ENCODE measurements at regions not wholly inside any gene's neighbourhood (a gene's known extent, or its start where the extent isn't known, plus 50 kb on each side); places are given as distances from the start of the nearest gene placed in this dataset.

DNA sequence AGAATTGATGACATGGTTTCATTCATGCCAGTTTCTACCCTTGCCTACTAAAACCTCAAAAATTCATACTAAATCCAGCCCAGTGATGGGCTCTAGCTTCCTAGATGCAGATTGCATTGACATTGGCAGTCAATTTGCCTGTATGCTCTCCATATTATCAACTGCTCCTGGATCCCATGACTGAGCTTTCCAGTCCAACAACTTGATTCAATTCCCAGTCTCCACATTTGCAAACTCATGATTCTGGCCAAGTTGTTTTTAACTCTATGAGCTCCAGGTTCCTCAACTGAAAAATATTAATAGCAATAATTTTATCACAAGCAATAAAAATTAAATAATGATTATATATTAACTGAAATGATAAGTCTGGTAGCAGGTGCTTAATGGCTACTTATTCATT lies 51.0 kb upstream of the DSC1 start:
- H3K9me3 ChIP-seq (ENCODE audit: control insufficient read depth, low read depth, low read length), result peaks cover under 1% of the 10 kb centered on the region
- no peaks in the 10 kb centered on the region for H3K27me3 ChIP-seq (ENCODE audit: control insufficient read depth, insufficient read depth, low read length)
- H3K4me1 ChIP-seq (ENCODE audit: control insufficient read depth, insufficient read depth, low read length), result peaks cover 39% of the 10 kb centered on the region
- H3K36me3 ChIP-seq (ENCODE audit: control insufficient read depth, insufficient read depth, low read length), result no peaks in the 10 kb centered on the region
- no peak for DNase-seq
- H3K4me3 ChIP-seq (ENCODE audit: low read length), result no peak overlapping the region
- peak overlapping the region; percentile 78 for H3K27ac ChIP-seq (ENCODE audit: low read length)

GRCh38 chr18:31217038-31217849 lies 54.6 kb upstream of the DSC1 start:
- Histone ChIP-seq H3K9me3 (ENCODE audit: control insufficient read depth, low read depth, low read length) (peaks cover 4% of the 10 kb centered on the region), H3K4me3 (ENCODE audit: low read length) (no peak overlapping the region), H3K4me1 (ENCODE audit: control insufficient read depth, insufficient read depth, low read length) (peaks cover 20% of the 10 kb centered on the region), H3K27ac (ENCODE audit: low read length) (no peak overlapping the region), H3K36me3 (ENCODE audit: control insufficient read depth, insufficient read depth, low read length) (no peaks in the 10 kb centered on the region), H3K27me3 (ENCODE audit: control insufficient read depth, insufficient read depth, low read length) (no peaks in the 10 kb centered on the region)
- no CpG with 5 or more reads among the region's 12 CpGs for WGBS (ENCODE audit: insufficient coverage, low lambda C conversion rate)
- DNase-seq, result no peak

- no peak overlapping the region for H3K4me3 ChIP-seq (ENCODE audit: low read length)
- peaks cover 4% of the 10 kb centered on the region for H3K9me3 ChIP-seq (ENCODE audit: control insufficient read depth, low read depth, low read length)
- DNase-seq, result no peak
- H3K27me3 ChIP-seq (ENCODE audit: control insufficient read depth, insufficient read depth, low read length), result no peaks in the 10 kb centered on the region
- H3K36me3 ChIP-seq (ENCODE audit: control insufficient read depth, insufficient read depth, low read length), result no peaks in the 10 kb centered on the region
- no peak overlapping the region for H3K27ac ChIP-seq (ENCODE audit: low read length)
- 100% methylated on average over 3 of the region's 4 CpGs for WGBS (ENCODE audit: insufficient coverage, low lambda C conversion rate)
- peaks cover 6% of the 10 kb centered on the region for H3K4me1 ChIP-seq (ENCODE audit: control insufficient read depth, insufficient read depth, low read length)
These were observed 56.2 kb upstream of the DSC1 start for GRCh38 chr18:31218671-31219383.

- Histone ChIP-seq H3K27ac (ENCODE audit: low read length) (no peak overlapping the region), H3K4me3 (ENCODE audit: low read length) (no peak overlapping the region), H3K9me3 (ENCODE audit: control insufficient read depth, low read depth, low read length) (peaks cover 4% of the 10 kb centered on the region), H3K36me3 (ENCODE audit: control insufficient read depth, insufficient read depth, low read length) (no peaks in the 10 kb centered on the region), H3K27me3 (ENCODE audit: control insufficient read depth, insufficient read depth, low read length) (no peaks in the 10 kb centered on the region), H3K4me1 (ENCODE audit: control insufficient read depth, insufficient read depth, low read length) (no peaks in the 10 kb centered on the region)
- 93% methylated on average over 2 of the region's 2 CpGs for WGBS (ENCODE audit: insufficient coverage, low lambda C conversion rate)
- DNase-seq, result no peak
These were observed 56.7 kb upstream of the DSC1 start for GRCh38 chr18:31219395-31219794.

DNA sequence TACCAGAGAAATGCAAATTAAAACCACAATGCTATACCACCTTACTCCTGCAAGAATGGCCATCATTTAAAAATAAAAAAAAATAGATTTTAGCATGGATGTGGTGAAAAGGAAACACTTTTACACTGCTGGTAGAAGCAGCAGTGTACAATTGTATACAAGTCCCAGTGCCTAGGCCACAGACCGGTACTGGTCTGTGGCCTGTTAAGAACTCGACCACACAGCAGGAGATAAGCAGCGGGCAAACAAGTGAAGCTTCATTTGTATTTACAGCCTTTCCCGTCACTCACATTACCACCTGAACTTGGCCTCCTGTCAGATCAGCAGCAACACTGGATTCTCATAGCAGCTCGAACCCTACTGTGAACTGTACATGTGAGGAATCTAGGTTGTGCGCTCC lies 60.7 kb upstream of the DSC1 start:
- no peak overlapping the region for H3K27ac ChIP-seq (ENCODE audit: low read length)
- H3K4me3 ChIP-seq (ENCODE audit: low read length), result no peak overlapping the region
- H3K36me3 ChIP-seq (ENCODE audit: control insufficient read depth, insufficient read depth, low read length), result no peaks in the 10 kb centered on the region
- no peak for DNase-seq
- H3K27me3 ChIP-seq (ENCODE audit: control insufficient read depth, insufficient read depth, low read length), result no peaks in the 10 kb centered on the region
- H3K9me3 ChIP-seq (ENCODE audit: control insufficient read depth, low read depth, low read length), result peaks cover 4% of the 10 kb centered on the region
- no peaks in the 10 kb centered on the region for H3K4me1 ChIP-seq (ENCODE audit: control insufficient read depth, insufficient read depth, low read length)
- 100% methylated on average over 1 of the region's 6 CpGs for WGBS (ENCODE audit: insufficient coverage, low lambda C conversion rate)

- H3K4me1 ChIP-seq (ENCODE audit: control insufficient read depth, insufficient read depth, low read length), result peaks cover 10% of the 10 kb centered on the region
- no CpG with 5 or more reads among the region's 5 CpGs for WGBS (ENCODE audit: insufficient coverage, low lambda C conversion rate)
- no peak overlapping the region for H3K4me3 ChIP-seq (ENCODE audit: low read length)
- H3K9me3 ChIP-seq (ENCODE audit: control insufficient read depth, low read depth, low read length), result no peaks in the 10 kb centered on the region
- H3K36me3 ChIP-seq (ENCODE audit: control insufficient read depth, insufficient read depth, low read length), result no peaks in the 10 kb centered on the region
- DNase-seq, result no peak
- no peaks in the 10 kb centered on the region for H3K27me3 ChIP-seq (ENCODE audit: control insufficient read depth, insufficient read depth, low read length)
- no peak overlapping the region for H3K27ac ChIP-seq (ENCODE audit: low read length)
These were observed 63.0 kb upstream of the DSC1 start for GRCh38 chr18:31225668-31226067.

GRCh38 chr18:31227497-31228229 lies 65.0 kb upstream of the DSC1 start:
- DNase-seq, result no peak
- H3K36me3 ChIP-seq (ENCODE audit: control insufficient read depth, insufficient read depth, low read length), result no peaks in the 10 kb centered on the region
- H3K4me3 ChIP-seq (ENCODE audit: low read length), result no peak overlapping the region
- H3K9me3 ChIP-seq (ENCODE audit: control insufficient read depth, low read depth, low read length), result no peaks in the 10 kb centered on the region
- peaks cover 25% of the 10 kb centered on the region for H3K4me1 ChIP-seq (ENCODE audit: control insufficient read depth, insufficient read depth, low read length)
- no peak overlapping the region for H3K27ac ChIP-seq (ENCODE audit: low read length)
- no CpG with 5 or more reads among the region's 1 CpG for WGBS (ENCODE audit: insufficient coverage, low lambda C conversion rate)
- H3K27me3 ChIP-seq (ENCODE audit: control insufficient read depth, insufficient read depth, low read length), result no peaks in the 10 kb centered on the region

GRCh38 chr18:31229829-31230228 lies 67.2 kb upstream of the DSC1 start:
- DNase-seq, result peak in 1 of 2 donors; percentile 38
- peak overlapping the region; percentile 45 for H3K27ac ChIP-seq (ENCODE audit: low read length)
- no peaks in the 10 kb centered on the region for H3K9me3 ChIP-seq (ENCODE audit: control insufficient read depth, low read depth, low read length)
- no peaks in the 10 kb centered on the region for H3K27me3 ChIP-seq (ENCODE audit: control insufficient read depth, insufficient read depth, low read length)
- WGBS (ENCODE audit: insufficient coverage, low lambda C conversion rate), result 83% methylated on average over 1 of the region's 2 CpGs
- H3K4me1 ChIP-seq (ENCODE audit: control insufficient read depth, insufficient read depth, low read length), result peaks cover 33% of the 10 kb centered on the region
- no peaks in the 10 kb centered on the region for H3K36me3 ChIP-seq (ENCODE audit: control insufficient read depth, insufficient read depth, low read length)
- H3K4me3 ChIP-seq (ENCODE audit: low read length), result no peak overlapping the region

DNA sequence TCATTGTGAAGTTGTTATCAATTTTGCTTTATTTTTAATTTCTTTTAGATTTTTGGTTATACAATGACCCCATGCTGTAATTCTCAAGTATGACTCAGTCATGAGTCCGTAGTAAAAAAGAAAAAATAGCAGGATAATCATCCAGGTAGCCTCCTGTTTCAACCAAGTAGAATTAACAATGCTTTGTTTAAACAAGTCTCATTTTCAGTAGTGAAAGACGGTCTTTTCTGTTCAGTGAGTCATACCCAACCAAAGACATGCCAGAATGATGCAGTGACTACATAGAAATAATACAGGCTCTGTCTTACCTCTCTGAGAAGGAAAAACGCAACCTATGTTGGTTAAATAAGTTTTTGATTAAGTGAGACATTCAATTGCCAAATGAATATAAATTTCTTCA lies 67.8 kb upstream of the DSC1 start:
- peak in 1 of 2 donors; percentile 36 for DNase-seq
- H3K4me1 ChIP-seq (ENCODE audit: control insufficient read depth, insufficient read depth, low read length), result peaks cover 34% of the 10 kb centered on the region
- H3K36me3 ChIP-seq (ENCODE audit: control insufficient read depth, insufficient read depth, low read length), result no peaks in the 10 kb centered on the region
- WGBS (ENCODE audit: insufficient coverage, low lambda C conversion rate), result 40% methylated on average over 2 of the region's 3 CpGs
- H3K27me3 ChIP-seq (ENCODE audit: control insufficient read depth, insufficient read depth, low read length), result no peaks in the 10 kb centered on the region
- H3K9me3 ChIP-seq (ENCODE audit: control insufficient read depth, low read depth, low read length), result no peaks in the 10 kb centered on the region
- H3K4me3 ChIP-seq (ENCODE audit: low read length), result no peak overlapping the region
- peak overlapping the region; percentile 45 for H3K27ac ChIP-seq (ENCODE audit: low read length)

- no peaks in the 10 kb centered on the region for H3K27me3 ChIP-seq (ENCODE audit: control insufficient read depth, insufficient read depth, low read length)
- peak in 1 of 2 donors; percentile 64 for DNase-seq
- H3K9me3 ChIP-seq (ENCODE audit: control insufficient read depth, low read depth, low read length), result no peaks in the 10 kb centered on the region
- no peaks in the 10 kb centered on the region for H3K36me3 ChIP-seq (ENCODE audit: control insufficient read depth, insufficient read depth, low read length)
- no peak overlapping the region for H3K4me3 ChIP-seq (ENCODE audit: low read length)
- WGBS (ENCODE audit: insufficient coverage, low lambda C conversion rate), result no CpG with 5 or more reads among the region's 5 CpGs
- H3K27ac ChIP-seq (ENCODE audit: low read length), result peak overlapping the region; percentile 71
- peaks cover 34% of the 10 kb centered on the region for H3K4me1 ChIP-seq (ENCODE audit: control insufficient read depth, insufficient read depth, low read length)
These were observed 69.4 kb upstream of the DSC1 start for GRCh38 chr18:31232013-31232412.

Measured in large intestine (tissue), 3 donors.